HCT116 (cell line): ENCODE measurements at regions not wholly inside any gene's neighbourhood (a gene's known extent, or its start where the extent isn't known, plus 50 kb on each side); places are given as distances from the start of the nearest gene placed in this dataset.

Experiments
- ATAC-seq: fragments of 200-7000 bp; cut with Tn5 transposase; 2 replicates; pipeline ENCODE4 v1.9.1; 2020; ENCODE audit warnings: mild to moderate bottlenecking, moderate library complexity
- BruUV-seq: library from RNA; stranded (reverse); fragments of 400-500 nt; replicated peaks from 2 replicates; lab custom pipeline; 2021; lab: Mats Ljungman, UMichigan
- CTCF ChIA-PET: fragments of 300-600 bp; sonication (Branson Sonifier 250); formaldehyde crosslinking; loops from one replicate; lab custom pipeline; 2021; ENCODE audit warnings: antibody characterized with exemption; lab: Charles Lee
- POLR2A ChIA-PET: fragments of 300-600, 350-600 bp; sonication (Branson Sonifier 250); formaldehyde crosslinking; loops from one replicate; lab custom pipeline; 2021; ENCODE audit warnings: antibody characterized with exemption; lab: Charles Lee
- RAD21 ChIA-PET, 2 experiments: fragments of 300-600 bp; sonication (Branson Sonifier 250); formaldehyde crosslinking; loops; one replicate each; lab custom pipeline; 2023; ENCODE audit warnings: low total read pairs in 2 of 2; ENCODE audit not compliant: uncharacterized antibody in 2 of 2, unreplicated experiment in 2 of 2, low non-redundant PET in 1 of 2; lab: Charles Lee
- DNase-seq: peaks from one replicate; pipeline ENCODE4 v3.0.0-alpha.2; 2010; ENCODE audit warnings: low read depth, low spot score
- H2AFZ ChIP-seq: fragments of 200-600 bp; shearing (Covaris generic), sonication (generic); 2 replicates; pipeline ENCODE4 v1.6.1; 2017; ENCODE audit warnings: low read depth, mixed run types, mixed read lengths, antibody characterized with exemption, low read length; ENCODE audit not compliant: poor library complexity, severe bottlenecking
- H3K27ac ChIP-seq: 2 replicates; pipeline ENCODE4 v1.5.1; 2012; ENCODE audit warnings: low read depth, low read length
- H3K27me3 ChIP-seq: fragments of 200-600 bp; sonication (generic); 2 replicates; pipeline ENCODE4 v1.6.1; 2016; ENCODE audit warnings: mixed run types, low read length, mixed read lengths; ENCODE audit not compliant: insufficient read depth
- H3K36me3 ChIP-seq, 2 experiments: fragments of 200-500 bp in 1 of 2; fragments of 200-600 bp in 1 of 2; sonication (Bioruptor generic) in 1 of 2; sonication (generic) in 1 of 2; 2 replicates each; pipeline versions ENCODE4 v1.5.1 to v1.6.1; 2014 to 2016; ENCODE audit warnings: low read length in 2 of 2, inconsistent platforms in 1 of 2, mixed read lengths in 1 of 2, mixed run types in 1 of 2; ENCODE audit not compliant: insufficient read depth in 2 of 2, control insufficient read depth in 1 of 2
- H3K4me1 ChIP-seq, 2 experiments: fragments of 200-600 bp in 1 of 2; sonication (generic) in 1 of 2; 2 replicates each; pipeline versions ENCODE4 v1.5.1 to v1.6.1; 2012 to 2017; ENCODE audit warnings: low read length in 2 of 2, inconsistent platforms in 1 of 2, mild to moderate bottlenecking in 1 of 2, mixed read lengths in 1 of 2, mixed run types in 1 of 2, moderate library complexity in 1 of 2; ENCODE audit not compliant: insufficient read depth in 2 of 2, control insufficient read depth in 1 of 2
- H3K4me2 ChIP-seq: fragments of 200-600 bp; sonication (generic); 2 replicates; pipeline ENCODE4 v1.6.1; 2017; ENCODE audit warnings: mixed run types, low read length, mixed read lengths
- H3K4me3 ChIP-seq, 2 experiments: fragments of 200-600 bp in 1 of 2; sonication (generic) in 1 of 2; replicated peaks in 1 of 2; 2 replicates each; pipeline ENCODE4 v1.5.1; 2011 to 2016; ENCODE audit warnings: low read length in 2 of 2, control low read depth in 1 of 2, low read depth in 1 of 2, mild to moderate bottlenecking in 1 of 2, mixed read lengths in 1 of 2, mixed run types in 1 of 2
- H3K79me2 ChIP-seq: fragments of 200-600 bp; sonication (generic); 2 replicates; pipeline ENCODE4 v1.6.1; 2017; ENCODE audit warnings: mild to moderate bottlenecking, mixed run types, low read length, moderate library complexity, mixed read lengths; ENCODE audit not compliant: insufficient read depth
- H3K9ac ChIP-seq: fragments of 200-600 bp; sonication (generic); 2 replicates; pipeline ENCODE4 v1.6.1; 2016; ENCODE audit warnings: low read length, mixed read lengths
- H3K9me2 ChIP-seq: fragments of 200-600 bp; sonication (generic), shearing (Covaris generic); 2 replicates; pipeline ENCODE4 v1.6.1; 2017; ENCODE audit warnings: mixed run types, mild to moderate bottlenecking, moderate library complexity; ENCODE audit not compliant: insufficient read depth
- H3K9me3 ChIP-seq, 2 experiments: fragments of 200-500 bp in 1 of 2; fragments of 200-600 bp in 1 of 2; sonication (Bioruptor generic) in 1 of 2; sonication (generic) in 1 of 2; 2 replicates each; pipeline ENCODE4 v1.6.1; 2014 to 2017; ENCODE audit warnings: low read length in 2 of 2, mixed read lengths in 2 of 2, inconsistent platforms in 1 of 2, low read depth in 1 of 2, mild to moderate bottlenecking in 1 of 2, mixed run types in 1 of 2, moderate library complexity in 1 of 2; ENCODE audit not compliant: control insufficient read depth in 1 of 2, insufficient read depth in 1 of 2
- H4K20me1 ChIP-seq: fragments of 200-600 bp; sonication (generic), shearing (Covaris generic); 2 replicates; pipeline ENCODE4 v1.6.1; 2017; ENCODE audit warnings: mixed run types, mild to moderate bottlenecking, moderate library complexity; ENCODE audit not compliant: insufficient read depth
- EZH2 ChIP-seq: fragments of 200-600 bp; sonication (generic); IDR thresholded peaks from 2 replicates; pipeline ENCODE4 v1.6.1; 2017; ENCODE audit warnings: antibody characterized with exemption, mixed run types
- FOSL1 ChIP-seq: IDR thresholded peaks from 2 replicates; pipeline ENCODE4 v1.6.1; 2012; ENCODE audit warnings: low read depth
- POLR2A ChIP-seq: IDR thresholded peaks from 2 replicates; pipeline ENCODE4 v1.7.0; 2011; ENCODE audit warnings: borderline replicate concordance; ENCODE audit not compliant: insufficient read depth, insufficient read length; ENCODE audit errors: extremely low read depth
- RAD21 ChIP-seq: IDR thresholded peaks from 2 replicates; pipeline ENCODE4 v1.6.1; 2012; ENCODE audit warnings: low read depth, mild to moderate bottlenecking
- TCF7L2 ChIP-seq: IDR thresholded peaks from 2 replicates; pipeline ENCODE4 v1.7.0; 2011; ENCODE audit warnings: borderline replicate concordance, inconsistent platforms; ENCODE audit not compliant: insufficient read depth, insufficient read length; ENCODE audit errors: extremely low read depth
- intact Hi-C: fragments of 100-400 bp; cut with micrococcal nuclease; formaldehyde crosslinking; loops from 2 replicates; pipeline ENCODE4 v1.10.0; 2022
- TF ChIP-seq, protein P1 (sequence below): IDR thresholded peaks from 2 replicates; pipeline ENCODE4 v1.6.1; 2011; ENCODE audit warnings: mild to moderate bottlenecking, low read length, moderate library complexity; ENCODE audit not compliant: insufficient replicate concordance; ENCODE audit errors: extremely low read depth
- TF ChIP-seq, protein P2 (sequence below): IDR thresholded peaks from 2 replicates; pipeline ENCODE4 v1.6.1; 2012

DNA sequence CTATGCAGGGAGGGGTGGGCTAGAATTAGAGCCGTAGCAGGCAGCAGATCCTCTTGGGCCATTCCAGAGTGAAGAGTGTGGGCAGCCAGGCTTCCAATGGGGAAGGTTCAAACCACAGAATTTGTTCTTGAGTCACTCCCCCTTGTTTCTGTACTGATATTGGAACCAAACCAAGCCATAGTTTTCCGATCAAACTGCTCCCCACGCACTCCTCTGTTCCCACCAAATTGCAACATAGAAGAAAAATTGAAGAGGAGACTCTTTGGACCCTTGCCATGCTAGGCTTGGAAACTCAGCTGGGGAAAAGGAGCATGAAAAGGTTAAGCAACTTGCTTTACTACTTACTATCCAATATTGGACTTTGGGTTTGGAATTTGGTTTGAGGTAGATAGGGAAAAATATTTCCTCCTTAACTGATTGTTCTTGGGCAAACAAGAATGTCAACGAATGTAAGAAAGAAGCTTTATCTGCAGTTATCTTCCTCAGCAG is 165.8 kb upstream of the NR3C1 start:
- TF ChIP-seq, protein P1, sequence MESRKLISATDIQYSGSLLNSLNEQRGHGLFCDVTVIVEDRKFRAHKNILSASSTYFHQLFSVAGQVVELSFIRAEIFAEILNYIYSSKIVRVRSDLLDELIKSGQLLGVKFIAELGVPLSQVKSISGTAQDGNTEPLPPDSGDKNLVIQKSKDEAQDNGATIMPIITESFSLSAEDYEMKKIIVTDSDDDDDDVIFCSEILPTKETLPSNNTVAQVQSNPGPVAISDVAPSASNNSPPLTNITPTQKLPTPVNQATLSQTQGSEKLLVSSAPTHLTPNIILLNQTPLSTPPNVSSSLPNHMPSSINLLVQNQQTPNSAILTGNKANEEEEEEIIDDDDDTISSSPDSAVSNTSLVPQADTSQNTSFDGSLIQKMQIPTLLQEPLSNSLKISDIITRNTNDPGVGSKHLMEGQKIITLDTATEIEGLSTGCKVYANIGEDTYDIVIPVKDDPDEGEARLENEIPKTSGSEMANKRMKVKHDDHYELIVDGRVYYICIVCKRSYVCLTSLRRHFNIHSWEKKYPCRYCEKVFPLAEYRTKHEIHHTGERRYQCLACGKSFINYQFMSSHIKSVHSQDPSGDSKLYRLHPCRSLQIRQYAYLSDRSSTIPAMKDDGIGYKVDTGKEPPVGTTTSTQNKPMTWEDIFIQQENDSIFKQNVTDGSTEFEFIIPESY: no peak
- TF ChIP-seq RAD21 (no peak), POLR2A (no peak), EZH2 (no peak), TCF7L2 (no peak), FOSL1 (no peak)
- TF ChIP-seq, protein P2, sequence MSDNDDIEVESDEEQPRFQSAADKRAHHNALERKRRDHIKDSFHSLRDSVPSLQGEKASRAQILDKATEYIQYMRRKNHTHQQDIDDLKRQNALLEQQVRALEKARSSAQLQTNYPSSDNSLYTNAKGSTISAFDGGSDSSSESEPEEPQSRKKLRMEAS: no peak
- Histone ChIP-seq H3K36me3 (no peaks in the 10 kb centered on the region), H3K4me3 (no peak overlapping the region), H3K9me3 (no peaks in the 10 kb centered on the region), H3K27ac (no peak overlapping the region), H4K20me1 (no peaks in the 10 kb centered on the region), H3K9me2 (no peaks in the 10 kb centered on the region), H3K9ac (no peak overlapping the region), H3K79me2 (no peaks in the 10 kb centered on the region), H3K27me3 (no peaks in the 10 kb centered on the region), H2AFZ (no peak overlapping the region), H3K4me1 (no peaks in the 10 kb centered on the region), H3K4me2 (no peak overlapping the region)
- ATAC-seq (no peak), DNase-seq (no peak)
- BruUV-seq: no TSS peak
- ChIA-PET POLR2A (no interaction called here), RAD21 (no interaction called here), CTCF (no interaction called here)
- intact Hi-C loops: no loop called here
